HG02973 (cell line): ENCODE measurements at regions not wholly inside any gene's neighbourhood (a gene's known extent, or its start where the extent isn't known, plus 50 kb on each side); places are given as distances from the start of the nearest gene placed in this dataset.

ENCODE experiments used
- ATAC-seq: cut with Tn5 transposase; IDR thresholded peaks from one replicate; pipeline ENCODE4 v1.9.1; 2021; ENCODE audit warnings: moderate library complexity; ENCODE audit not compliant: unreplicated experiment

DNA sequence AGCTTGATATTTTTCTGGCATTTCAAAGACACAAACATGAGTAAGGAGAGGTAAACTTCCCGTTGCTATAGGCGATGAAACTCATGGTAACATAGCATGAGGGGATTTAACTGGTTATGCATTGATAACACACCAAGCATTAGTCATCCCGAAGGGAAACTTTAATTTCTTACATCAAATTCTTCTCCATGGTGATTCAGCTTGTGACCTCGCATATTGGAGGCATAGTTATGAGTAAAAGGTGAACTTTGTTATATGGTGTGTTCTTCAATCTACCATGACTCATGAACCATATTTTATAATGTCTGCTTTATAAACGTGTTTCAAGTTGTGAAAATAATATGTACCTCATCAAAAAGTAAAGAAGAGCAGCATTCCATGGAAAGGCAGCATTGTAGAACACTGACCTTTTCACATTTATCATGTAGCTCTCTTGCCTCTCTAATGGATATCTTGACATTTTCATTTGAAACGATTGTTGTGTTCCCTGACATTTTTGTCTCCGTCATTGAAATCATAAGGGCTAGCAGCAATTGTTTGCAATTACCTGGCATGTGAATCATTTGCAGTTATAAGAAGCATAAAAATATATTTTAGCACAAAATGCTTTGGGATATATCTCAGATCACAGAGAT, 491.8 kb downstream of the ANXA1 start:
- ATAC-seq: no peak

DNA sequence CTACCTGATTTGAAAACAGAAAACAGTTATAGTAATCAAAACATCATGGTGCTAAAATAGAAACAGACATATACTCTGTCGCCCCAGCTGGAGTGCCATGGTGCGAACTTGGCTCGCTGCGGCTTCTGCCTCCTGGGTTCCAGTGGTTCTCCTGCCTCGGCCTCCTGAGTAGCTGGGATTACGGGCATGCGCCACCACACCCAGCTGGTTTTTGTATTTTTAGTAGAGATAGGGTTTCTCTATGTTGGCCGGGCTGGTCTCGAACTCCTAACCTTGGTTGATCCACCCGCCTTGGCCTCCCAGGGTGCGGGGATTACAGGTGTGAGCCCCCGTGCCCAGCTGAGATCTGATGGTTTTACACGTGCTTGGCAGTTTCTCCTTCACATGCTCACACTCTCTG, 495.9 kb downstream of the ANXA1 start:
- ATAC-seq: no peak

DNA sequence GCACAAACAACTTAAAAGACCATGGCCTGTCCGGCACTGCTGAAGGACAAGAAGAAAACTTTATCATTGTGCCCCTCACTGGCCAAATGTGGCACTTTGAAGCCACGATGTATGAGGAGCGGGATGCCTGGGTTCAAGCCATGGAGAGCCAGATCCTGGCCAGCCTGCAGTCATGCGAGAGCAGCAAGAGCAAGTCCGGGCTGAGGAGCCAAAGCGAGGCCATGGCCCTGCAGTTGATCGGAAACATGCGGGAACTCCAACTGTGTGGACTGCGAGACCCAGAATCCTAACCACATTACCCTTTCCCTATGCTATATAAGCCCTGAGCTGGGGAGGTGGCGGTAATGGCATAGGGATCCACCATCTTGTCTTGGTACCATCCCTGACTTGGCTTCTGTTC, 497.9 kb downstream of the ANXA1 start:
- ATAC-seq: no peak

DNA sequence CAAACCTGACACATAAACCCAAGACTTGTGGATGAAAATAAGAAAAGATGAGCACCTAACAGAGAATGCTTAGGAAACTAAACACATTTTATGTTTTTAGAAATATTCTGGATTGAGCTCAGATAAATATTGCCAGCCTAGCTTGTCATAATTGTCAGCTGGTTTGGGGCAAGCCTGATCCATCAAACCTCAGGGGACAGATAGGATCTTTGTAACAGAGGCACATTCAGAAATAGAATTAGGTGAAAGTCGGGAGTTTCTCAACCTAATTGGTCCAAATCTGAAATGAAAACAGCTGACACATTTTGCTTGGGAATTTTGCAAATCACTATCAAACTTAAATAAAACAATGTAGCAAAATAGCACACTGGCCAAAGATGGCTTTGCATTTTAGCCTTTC, 503.7 kb downstream of the ANXA1 start:
- ATAC-seq: no peak

DNA sequence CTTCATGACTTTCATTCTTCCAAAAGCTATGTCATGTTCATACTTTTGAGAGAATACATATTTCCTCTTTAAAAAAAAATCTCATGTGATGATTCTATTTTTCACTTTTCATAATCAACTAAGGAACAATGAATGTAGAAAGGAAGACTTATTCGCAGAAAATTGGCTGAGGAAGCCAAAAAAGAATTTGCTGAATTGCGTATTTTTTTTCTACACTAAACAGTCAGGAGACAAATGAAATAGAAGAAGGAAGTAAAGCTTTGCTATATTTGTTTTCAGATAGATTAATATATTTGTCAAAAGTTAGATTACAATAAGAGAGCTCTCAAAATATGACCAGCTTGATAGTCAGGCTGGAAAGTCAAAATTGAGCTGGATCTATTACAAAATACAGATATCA, 504.2 kb downstream of the ANXA1 start:
- ATAC-seq: no peak

DNA sequence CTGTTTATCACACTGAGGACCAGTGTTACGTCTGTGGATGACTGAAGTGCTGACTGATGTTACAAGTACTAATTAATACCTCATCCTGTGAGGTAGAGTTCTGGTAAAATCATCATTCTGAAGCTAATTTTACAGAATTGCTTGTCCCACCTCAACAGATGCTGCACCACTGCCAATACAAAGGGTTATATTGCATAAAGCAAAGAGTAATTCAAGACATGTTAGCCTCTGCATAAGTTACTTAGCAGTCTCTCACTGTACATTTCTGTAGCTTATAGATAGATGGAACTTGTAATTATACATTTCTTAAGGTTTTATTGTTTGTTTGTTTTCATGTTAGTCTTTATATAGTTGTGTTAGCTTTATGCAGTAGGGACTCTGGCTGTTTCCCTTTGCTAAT, 513.6 kb downstream of the ANXA1 start:
- no peak for ATAC-seq

DNA sequence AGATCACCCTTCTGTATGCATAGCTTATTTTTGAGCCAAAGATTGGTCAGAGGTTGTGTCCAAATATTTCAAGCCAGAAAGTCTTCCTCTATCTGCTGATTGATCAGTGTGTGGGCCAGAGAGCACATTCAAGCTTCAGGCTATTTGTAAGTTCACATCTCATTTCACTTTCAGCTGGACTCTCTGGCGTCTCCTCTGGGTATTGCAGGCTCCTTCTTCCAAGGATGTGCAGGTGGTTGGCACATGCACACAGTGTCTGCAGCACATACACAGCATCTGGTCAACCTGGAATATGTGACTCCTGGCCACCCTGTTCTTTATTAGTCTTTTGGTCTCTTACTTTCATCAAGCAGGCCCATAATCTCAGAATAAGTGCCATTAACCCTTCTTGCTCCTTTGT, 516.1 kb downstream of the ANXA1 start:
- ATAC-seq: no peak

DNA sequence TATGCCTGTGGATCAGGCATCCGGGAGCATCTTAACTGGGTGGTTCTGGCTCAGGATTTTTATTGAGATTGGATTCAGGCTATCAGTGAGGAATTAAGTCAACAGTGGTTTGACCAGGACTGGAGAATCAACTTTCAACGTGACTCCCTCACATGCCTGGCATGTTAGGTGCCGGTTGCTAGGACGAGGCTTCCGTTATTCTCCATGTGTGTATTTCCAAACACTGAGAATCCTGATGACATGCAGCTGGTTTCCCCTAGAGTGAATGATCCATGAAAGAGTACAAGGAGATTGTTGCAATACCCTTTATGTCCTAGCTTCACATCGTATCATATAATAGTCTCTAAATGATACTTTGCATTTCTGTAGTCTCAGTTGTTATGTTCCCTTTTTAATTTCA, 529.2 kb downstream of the ANXA1 start:
- no peak for ATAC-seq

DNA sequence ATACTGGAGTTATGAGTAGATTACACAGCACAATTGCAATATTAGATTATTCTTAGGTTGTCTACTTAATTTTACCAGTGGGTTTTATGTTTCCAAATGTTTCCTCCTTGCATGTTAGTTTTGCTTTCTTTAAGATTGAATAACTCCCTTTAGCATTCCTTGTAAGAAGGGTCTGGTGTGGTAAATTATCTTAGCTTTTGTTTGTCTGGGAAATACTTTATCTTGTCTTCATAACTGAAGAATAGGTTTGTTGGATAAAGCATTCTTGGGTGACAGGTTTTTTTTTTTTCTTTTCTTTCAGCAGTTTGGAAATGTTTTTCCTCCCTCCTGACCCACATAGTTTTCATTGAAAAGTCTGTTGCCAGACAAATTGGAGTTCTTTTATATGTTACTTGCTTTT, 531.1 kb downstream of the ANXA1 start:
- ATAC-seq: no peak

DNA sequence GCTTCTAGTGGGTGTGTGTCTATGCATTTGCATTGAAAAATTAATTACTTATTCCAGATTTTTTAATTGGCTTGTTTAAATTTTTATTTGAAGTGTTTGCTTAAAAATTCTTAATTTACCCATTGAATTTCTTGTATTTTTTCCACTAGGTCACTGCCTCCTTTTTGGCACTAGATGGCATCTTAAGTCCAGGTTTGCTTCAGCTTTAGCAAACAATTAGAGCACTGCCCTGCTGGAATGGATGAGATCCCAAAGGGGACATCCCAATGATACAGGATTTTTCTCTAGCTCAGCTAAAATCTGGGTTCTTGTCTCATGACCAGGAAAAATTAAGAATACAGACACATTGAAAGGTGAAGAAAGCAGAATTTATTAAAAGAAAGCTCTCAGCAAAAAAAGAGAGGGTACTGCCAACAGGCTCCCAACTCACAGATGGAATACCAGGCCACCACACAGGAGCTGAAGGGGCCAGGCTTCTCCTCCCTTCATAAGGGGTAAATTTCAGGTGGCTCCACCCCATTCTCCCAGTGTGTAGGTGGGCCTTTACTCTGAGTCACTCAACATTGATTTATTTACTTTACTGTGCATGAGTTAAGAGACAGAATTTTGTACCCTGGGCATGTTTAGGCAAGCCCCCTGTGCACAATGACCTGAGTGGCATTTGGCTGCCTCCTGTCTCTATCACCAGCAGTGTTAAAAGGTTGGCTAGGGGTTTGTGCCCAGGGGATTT, 532.4 kb downstream of the ANXA1 start:
- ATAC-seq: no peak

DNA sequence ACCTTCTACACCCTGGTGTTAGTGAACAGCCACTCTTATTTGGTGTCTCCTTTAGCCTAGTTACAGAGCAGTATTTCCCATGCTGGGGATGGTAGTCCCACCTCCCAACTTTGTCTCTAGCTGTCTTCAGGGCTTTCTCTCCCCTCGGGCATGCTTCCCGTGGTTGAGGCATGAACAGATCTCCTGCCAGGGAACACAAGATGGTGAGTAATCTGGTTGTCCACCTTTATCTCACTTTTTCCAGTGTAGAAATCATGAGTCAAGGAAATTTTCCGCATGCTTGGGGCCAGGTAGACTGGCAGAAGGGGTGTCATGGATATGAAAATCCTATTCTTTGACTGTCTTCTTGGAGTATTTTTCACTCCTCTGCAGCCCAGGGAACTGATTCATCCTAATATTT, 532.9 kb downstream of the ANXA1 start:
- no peak for ATAC-seq

DNA sequence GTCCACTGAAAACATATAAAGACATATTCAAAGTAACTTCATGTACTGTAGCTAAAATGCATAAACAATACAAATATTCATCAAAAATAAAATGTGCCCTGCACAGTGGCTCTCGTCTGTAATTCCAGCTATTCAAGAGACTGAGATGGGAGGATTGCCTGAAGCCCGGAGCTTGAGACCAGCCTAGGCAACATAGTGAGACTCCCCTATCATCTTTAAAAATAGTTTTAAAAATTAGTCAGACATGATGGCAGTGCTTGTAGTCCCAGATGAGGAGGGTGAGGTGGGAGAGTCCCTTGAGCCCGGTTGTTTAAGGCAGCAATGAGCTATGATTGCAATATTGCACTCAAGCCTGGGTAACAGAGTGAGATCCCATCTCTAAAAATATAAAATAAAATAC, 534.1 kb downstream of the ANXA1 start:
- ATAC-seq: no peak

DNA sequence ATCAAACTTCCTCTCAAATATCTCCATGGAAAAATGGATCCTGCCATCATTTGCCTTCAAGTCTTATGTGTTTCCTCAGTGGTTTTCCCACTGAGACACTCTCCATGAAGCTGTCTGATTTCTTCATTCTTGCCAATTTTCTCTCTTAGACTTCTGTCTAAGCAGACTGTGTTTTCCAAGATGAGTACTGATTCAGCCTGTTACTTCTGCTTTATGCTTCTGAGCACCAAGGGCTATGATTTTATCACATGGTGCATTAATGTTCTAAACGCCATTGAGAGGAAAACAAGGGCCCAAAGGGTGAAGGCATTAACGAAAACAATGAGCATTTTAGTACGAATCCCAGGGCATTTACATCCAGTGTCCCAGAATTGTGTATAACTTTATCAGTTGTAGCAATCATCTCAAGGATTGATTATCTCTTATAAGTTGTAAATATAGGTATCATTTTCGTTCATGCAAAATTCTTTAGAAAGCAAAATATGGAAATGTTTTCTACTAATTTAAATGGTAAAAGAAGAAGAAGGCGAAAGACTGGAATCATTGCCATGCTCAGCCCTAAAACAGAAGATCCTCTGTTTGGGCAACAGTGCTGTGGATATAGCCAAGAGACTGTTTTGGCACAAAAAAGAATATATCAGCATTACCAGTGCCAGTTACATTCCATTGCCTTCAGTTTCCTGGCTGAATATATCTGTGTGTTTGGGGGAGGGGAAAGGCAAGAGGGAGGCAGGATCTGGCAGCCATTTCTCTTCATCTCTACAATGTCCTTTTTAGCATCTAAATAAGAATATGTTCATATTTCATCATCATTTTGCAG, 537.6 kb downstream of the ANXA1 start:
- no peak for ATAC-seq

DNA sequence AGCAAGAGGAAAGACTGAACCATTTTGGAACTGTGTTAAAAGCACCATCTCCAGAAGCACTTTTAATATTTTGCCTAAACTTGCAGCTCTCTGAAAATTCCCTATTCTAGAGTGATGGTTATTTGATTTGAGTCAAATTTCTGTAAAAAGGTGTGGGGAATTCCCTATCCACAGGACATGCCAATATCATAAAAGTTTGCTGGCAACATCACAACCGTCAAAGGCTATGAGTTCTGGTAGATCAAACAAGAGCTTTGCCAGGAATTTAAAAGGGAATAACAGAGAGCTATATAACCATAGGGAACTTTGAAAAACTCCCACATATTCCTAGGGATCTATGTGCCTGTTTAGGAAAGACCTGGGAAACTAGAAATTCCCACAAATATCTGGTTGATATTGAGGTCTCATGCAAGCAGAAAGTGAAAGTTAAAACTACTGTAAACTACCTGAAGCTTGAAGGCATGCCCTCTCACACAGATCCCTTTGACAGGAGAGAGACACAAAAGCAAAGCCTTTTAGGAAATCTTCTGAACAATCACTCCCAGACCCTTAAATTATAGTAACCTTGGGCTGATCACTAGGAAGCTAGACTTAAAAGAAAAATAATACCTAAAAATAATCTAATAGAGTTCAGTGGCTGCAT, 549.9 kb downstream of the ANXA1 start:
- no peak for ATAC-seq

DNA sequence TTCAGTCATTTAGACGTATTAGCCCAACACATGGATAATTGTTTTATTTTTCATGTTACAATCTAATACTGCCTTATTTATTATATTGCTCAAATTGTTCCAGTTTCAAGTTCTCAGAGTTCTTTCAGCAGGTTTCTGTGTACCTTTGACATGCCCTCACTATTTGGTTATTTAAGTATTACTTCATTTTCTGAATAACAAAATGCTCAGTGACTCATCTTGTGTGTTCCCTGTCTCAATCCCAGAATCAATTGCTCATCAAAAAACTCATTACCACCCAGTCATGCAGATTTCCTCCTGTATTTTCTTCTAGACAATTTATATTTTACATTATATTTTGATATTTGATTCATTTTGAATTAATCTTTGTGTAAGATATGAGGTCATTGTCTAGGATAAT, 562.6 kb downstream of the ANXA1 start:
- no peak for ATAC-seq

DNA sequence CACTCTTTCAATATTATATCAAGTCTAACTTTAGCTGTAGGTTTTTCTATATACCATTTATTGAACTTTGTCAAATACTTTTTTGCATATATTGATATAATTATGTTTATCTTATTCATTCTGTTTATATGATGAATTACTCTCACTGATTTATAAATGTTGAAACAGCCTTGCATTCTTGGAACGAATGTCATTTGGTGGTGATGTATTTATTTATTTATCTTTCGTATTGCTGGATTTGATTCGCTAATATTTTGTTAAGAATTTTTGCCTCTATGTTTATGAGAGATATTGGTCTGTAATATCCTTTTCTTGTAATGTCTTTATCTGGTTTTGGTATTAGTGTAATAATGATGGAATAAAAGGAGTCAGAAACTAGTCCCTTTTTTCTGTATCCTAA, 563.9 kb downstream of the ANXA1 start:
- no peak for ATAC-seq

DNA sequence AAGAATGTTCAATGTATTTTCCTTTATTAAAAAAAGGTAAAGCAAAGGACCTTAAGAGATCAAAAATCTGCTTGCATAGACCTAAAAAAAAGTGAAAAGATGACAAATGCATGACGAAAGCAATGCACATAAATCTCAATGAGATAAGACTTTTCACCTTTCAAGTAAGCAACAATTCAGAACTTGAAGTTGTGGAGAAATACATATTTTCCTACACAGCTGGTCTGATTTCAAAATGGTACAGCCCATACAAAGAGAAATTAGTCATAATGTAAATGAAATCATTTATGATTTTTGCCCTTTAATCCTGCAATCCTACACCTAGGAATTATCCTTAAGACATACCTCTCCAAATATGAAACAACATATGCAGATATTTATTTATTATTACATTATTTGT, 568.0 kb downstream of the ANXA1 start:
- ATAC-seq: no peak

DNA sequence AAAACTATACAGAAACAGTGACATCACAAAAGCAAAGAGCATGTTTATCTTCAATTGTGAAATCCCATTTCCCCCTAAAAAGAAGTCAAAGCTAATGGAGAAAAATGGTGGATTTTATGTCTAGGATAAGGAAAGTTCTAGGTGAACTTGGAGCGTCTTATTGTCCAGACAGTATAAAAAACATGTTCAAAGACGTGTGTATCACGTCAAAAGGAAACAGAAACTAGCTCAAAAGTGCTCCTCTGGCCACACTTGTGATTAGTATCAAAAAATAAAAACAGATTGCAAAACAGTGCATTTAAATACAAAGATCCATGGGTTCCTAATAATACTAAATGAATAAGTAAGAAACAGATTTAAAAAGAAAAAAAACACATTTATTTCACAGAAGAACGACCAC, 568.9 kb downstream of the ANXA1 start:
- no peak for ATAC-seq

DNA sequence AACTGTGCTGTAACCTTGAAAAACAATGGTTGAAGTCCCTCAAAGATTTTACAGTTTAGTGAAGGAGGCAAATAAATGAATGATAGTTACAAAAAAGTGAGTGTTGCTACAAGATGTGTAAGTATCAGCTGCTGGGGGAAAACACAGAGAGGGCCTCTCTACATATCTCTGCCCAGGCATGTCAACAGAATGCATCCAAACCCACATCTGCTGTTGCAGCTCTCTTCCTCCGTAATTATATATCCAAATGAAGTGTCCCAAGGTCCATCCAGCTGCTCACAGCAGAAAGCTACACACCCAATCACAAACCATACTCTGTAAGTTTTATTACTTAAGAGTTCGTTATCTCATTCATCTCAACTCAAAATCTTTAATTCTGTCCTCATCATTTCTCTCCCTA, 584.6 kb downstream of the ANXA1 start:
- ATAC-seq: no peak

DNA sequence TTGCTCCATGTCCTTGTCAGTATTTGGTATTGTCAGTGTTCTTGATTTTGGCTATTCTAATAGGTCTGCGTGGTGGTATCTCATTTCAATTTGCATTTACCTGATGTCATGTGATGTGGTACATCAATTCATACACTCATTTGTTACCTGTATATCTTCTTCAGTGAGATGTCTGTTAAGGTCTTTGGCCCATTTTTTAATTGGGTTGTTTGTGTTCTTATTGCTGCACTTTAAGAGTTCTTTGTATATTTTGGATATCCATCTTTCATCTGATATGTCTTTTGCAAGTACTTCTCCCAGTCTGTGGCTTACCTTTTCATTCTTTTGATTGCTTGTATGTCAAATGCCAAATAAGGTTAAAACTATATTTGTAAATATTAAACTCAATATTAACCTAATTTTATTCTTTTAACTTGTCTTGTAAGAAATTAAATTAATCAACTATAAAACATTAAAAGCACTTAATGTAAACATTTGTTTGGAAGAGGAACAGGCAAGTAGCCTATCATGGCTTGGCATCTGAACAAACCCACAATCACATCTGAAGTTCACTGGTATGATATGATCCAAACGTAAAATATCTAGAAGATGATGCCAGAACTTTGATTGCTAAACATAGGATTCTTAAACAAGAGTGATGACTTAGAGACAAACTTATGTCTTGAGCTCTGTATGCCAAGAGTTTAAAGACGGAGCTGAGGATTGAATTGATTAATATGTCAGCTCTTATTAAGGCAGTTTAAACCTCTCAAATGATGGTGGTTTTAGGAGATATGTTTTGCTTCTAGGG, 587.3 kb downstream of the ANXA1 start:
- ATAC-seq: no peak

DNA sequence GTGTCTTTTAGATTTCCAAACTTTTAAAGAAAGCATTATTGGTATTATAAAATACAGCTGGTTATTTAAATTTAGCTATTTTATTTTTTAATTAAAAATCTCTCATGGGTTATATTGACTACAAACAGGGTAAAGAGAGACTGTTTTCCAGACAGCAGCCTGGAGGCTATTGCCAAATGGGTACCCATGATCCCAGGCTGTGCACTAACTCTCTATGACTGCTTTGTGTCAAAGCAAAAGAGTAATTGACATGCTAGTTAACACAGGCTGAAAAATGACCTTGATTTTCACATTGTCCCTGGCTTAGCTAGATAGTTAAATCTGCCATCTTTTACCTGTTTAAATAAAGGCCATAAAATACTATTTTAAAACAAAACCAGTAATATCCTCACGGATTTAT, 589.7 kb downstream of the ANXA1 start:
- no peak for ATAC-seq
